ENCODE measurements at regions not wholly inside any gene's neighbourhood (a gene's known extent, or its start where the extent isn't known, plus 50 kb on each side); places are given as distances from the start of the nearest gene placed in this dataset.
A peak's percentile ranks its signal among the peaks of the same experiment; 100 is the strongest.

GRCh38 chr10:94125856-94126255 is 132.1 kb downstream of the PLCE1 start:
- no peaks in the 10 kb centered on the region for H3K27me3 ChIP-seq (replicated peaks; ENCODE audit: insufficient read depth)
- H3K9ac ChIP-seq: no peak overlapping the region; the same call in 1 of the 2 replicates
- H3K9me3 ChIP-seq (ENCODE audit: low read depth): no peaks in the 10 kb centered on the region
- H3K4me2 ChIP-seq (ENCODE audit: unreplicated experiment): peak overlapping the region; percentile 5
- TF ChIP-seq EZH2phosphoT487 (IDR thresholded peaks at IDR 0.05; ENCODE audit: insufficient read depth, low read depth) (no peak), EZH2 (IDR thresholded peaks at IDR 0.05; ENCODE audit: insufficient read depth, poor library complexity, severe bottlenecking) (no peak)
- H3K36me3 ChIP-seq (ENCODE audit: low read depth): no peaks in the 10 kb centered on the region
- no peaks in the 10 kb centered on the region for H4K20me1 ChIP-seq (ENCODE audit: insufficient read depth)
- no peaks in the 10 kb centered on the region for H3K9me2 ChIP-seq (ENCODE audit: insufficient read depth)
- peak overlapping the region; percentile 59 for H3K27ac ChIP-seq
- H2AFZ ChIP-seq: no peak overlapping the region
- H3K4me3 ChIP-seq: no peak overlapping the region
- in situ Hi-C loops (cut with MboI): no loop called here
- H3K4me1 ChIP-seq (ENCODE audit: insufficient read depth): peaks cover 66% of the 10 kb centered on the region
- H3F3A ChIP-seq (ENCODE audit: insufficient read depth): peaks cover 56% of the 10 kb centered on the region
- H3K79me2 ChIP-seq (ENCODE audit: insufficient read depth): no peaks in the 10 kb centered on the region
- peak; percentile 79 for DNase-seq

- H3K36me3 ChIP-seq (ENCODE audit: low read depth): no peaks in the 10 kb centered on the region
- 53 to 55% methylated on average over 2 of the region's 2 CpGs for WGBS, 2 experiments (ENCODE audit: low coverage in 1 of 2, low lambda C conversion rate in 2 of 2, missing lambda C conversion rate in 2 of 2)
- H3K4me3 ChIP-seq: no peak overlapping the region
- H3K9me2 ChIP-seq (ENCODE audit: insufficient read depth): no peaks in the 10 kb centered on the region
- no peak overlapping the region for H2AFZ ChIP-seq
- DNase-seq: peak; percentile 91
- peaks cover 38% of the 10 kb centered on the region for H3F3A ChIP-seq (ENCODE audit: insufficient read depth)
- in situ Hi-C loops (cut with MboI): no loop called here
- H3K9ac ChIP-seq: no peak overlapping the region
- H4K20me1 ChIP-seq (ENCODE audit: insufficient read depth): no peaks in the 10 kb centered on the region
- no peaks in the 10 kb centered on the region for H3K79me2 ChIP-seq (ENCODE audit: insufficient read depth)
- no peaks in the 10 kb centered on the region for H3K27me3 ChIP-seq (replicated peaks; ENCODE audit: insufficient read depth)
- H3K27ac ChIP-seq: peak overlapping the region; percentile 45
- no peaks in the 10 kb centered on the region for H3K9me3 ChIP-seq (ENCODE audit: low read depth)
- TF ChIP-seq EZH2 (IDR thresholded peaks at IDR 0.05; ENCODE audit: insufficient read depth, poor library complexity, severe bottlenecking) (no peak), EZH2phosphoT487 (IDR thresholded peaks at IDR 0.05; ENCODE audit: insufficient read depth, low read depth) (no peak)
- peaks cover 55% of the 10 kb centered on the region for H3K4me1 ChIP-seq (ENCODE audit: insufficient read depth)
- peak overlapping the region; percentile 24 for H3K4me2 ChIP-seq (ENCODE audit: unreplicated experiment)
Measured at GRCh38 chr10:94129393-94130130, 135.8 kb downstream of the PLCE1 start.

GRCh38 chr10:94131885-94132284 is 138.2 kb downstream of the PLCE1 start:
- H3K27ac ChIP-seq: no peak overlapping the region
- TF ChIP-seq EZH2 (IDR thresholded peaks at IDR 0.05; ENCODE audit: insufficient read depth, poor library complexity, severe bottlenecking) (no peak), EZH2phosphoT487 (IDR thresholded peaks at IDR 0.05; ENCODE audit: insufficient read depth, low read depth) (no peak)
- H3K4me3 ChIP-seq: no peak overlapping the region
- peak overlapping the region; percentile 21 for H3K4me2 ChIP-seq (ENCODE audit: unreplicated experiment)
- H2AFZ ChIP-seq: no peak overlapping the region
- H3K9me3 ChIP-seq (ENCODE audit: low read depth): no peaks in the 10 kb centered on the region
- H3K9ac ChIP-seq: no peak overlapping the region
- peaks cover 16% of the 10 kb centered on the region for H3F3A ChIP-seq (ENCODE audit: insufficient read depth)
- H3K4me1 ChIP-seq (ENCODE audit: insufficient read depth): peaks cover 33% of the 10 kb centered on the region
- no peaks in the 10 kb centered on the region for H3K9me2 ChIP-seq (ENCODE audit: insufficient read depth)
- 66 to 75% methylated on average over 3 of the region's 3 CpGs for WGBS, 2 experiments (ENCODE audit: low coverage in 1 of 2, low lambda C conversion rate in 2 of 2, missing lambda C conversion rate in 2 of 2)
- no peaks in the 10 kb centered on the region for H4K20me1 ChIP-seq (ENCODE audit: insufficient read depth)
- peak; percentile 80 for DNase-seq
- no peaks in the 10 kb centered on the region for H3K79me2 ChIP-seq (ENCODE audit: insufficient read depth)
- in situ Hi-C loops (cut with MboI): no loop called here
- no peaks in the 10 kb centered on the region for H3K36me3 ChIP-seq (ENCODE audit: low read depth)
- H3K27me3 ChIP-seq (replicated peaks; ENCODE audit: insufficient read depth): no peaks in the 10 kb centered on the region

GRCh38 chr10:94133239-94133638 is 139.5 kb downstream of the PLCE1 start:
- H3K4me3 ChIP-seq: no peak overlapping the region
- in situ Hi-C loops (cut with MboI): no loop called here
- H3K4me1 ChIP-seq (ENCODE audit: insufficient read depth): peaks cover 41% of the 10 kb centered on the region
- DNase-seq: no peak
- no peaks in the 10 kb centered on the region for H3K79me2 ChIP-seq (ENCODE audit: insufficient read depth)
- no peaks in the 10 kb centered on the region for H4K20me1 ChIP-seq (ENCODE audit: insufficient read depth)
- H3K27ac ChIP-seq: no peak overlapping the region
- H2AFZ ChIP-seq: no peak overlapping the region
- no peaks in the 10 kb centered on the region for H3K9me2 ChIP-seq (ENCODE audit: insufficient read depth)
- no peaks in the 10 kb centered on the region for H3K36me3 ChIP-seq (ENCODE audit: low read depth)
- TF ChIP-seq EZH2phosphoT487 (IDR thresholded peaks at IDR 0.05; ENCODE audit: insufficient read depth, low read depth): no peak
- TF ChIP-seq EZH2 (IDR thresholded peaks at IDR 0.05; ENCODE audit: insufficient read depth, poor library complexity, severe bottlenecking): no peak
- H3K4me2 ChIP-seq (ENCODE audit: unreplicated experiment): no peak overlapping the region
- no peaks in the 10 kb centered on the region for H3K27me3 ChIP-seq (replicated peaks; ENCODE audit: insufficient read depth)
- H3K9me3 ChIP-seq (ENCODE audit: low read depth): no peaks in the 10 kb centered on the region
- H3K9ac ChIP-seq: no peak overlapping the region
- peaks cover 28% of the 10 kb centered on the region for H3F3A ChIP-seq (ENCODE audit: insufficient read depth)

- peaks cover 18% of the 10 kb centered on the region for H3F3A ChIP-seq (ENCODE audit: insufficient read depth)
- H3K9me2 ChIP-seq (ENCODE audit: insufficient read depth): no peaks in the 10 kb centered on the region
- no peaks in the 10 kb centered on the region for H3K36me3 ChIP-seq (ENCODE audit: low read depth)
- H3K4me3 ChIP-seq: no peak overlapping the region
- DNase-seq: peak; percentile 76
- in situ Hi-C loops (cut with MboI): no loop called here
- no peak overlapping the region for H2AFZ ChIP-seq
- H3K9me3 ChIP-seq (ENCODE audit: low read depth): no peaks in the 10 kb centered on the region
- WGBS, 2 experiments (ENCODE audit: low coverage in 1 of 2, low lambda C conversion rate in 2 of 2, missing lambda C conversion rate in 2 of 2): 48 to 59% methylated on average over 2 of the region's 2 CpGs
- no peak overlapping the region for H3K27ac ChIP-seq
- H3K4me2 ChIP-seq (ENCODE audit: unreplicated experiment): no peak overlapping the region
- no peaks in the 10 kb centered on the region for H3K79me2 ChIP-seq (ENCODE audit: insufficient read depth)
- no peaks in the 10 kb centered on the region for H3K27me3 ChIP-seq (replicated peaks; ENCODE audit: insufficient read depth)
- no peaks in the 10 kb centered on the region for H4K20me1 ChIP-seq (ENCODE audit: insufficient read depth)
- peaks cover 19% of the 10 kb centered on the region for H3K4me1 ChIP-seq (ENCODE audit: insufficient read depth)
- H3K9ac ChIP-seq: no peak overlapping the region
- no peak for TF ChIP-seq EZH2phosphoT487 (IDR thresholded peaks at IDR 0.05; ENCODE audit: insufficient read depth, low read depth)
- no peak for TF ChIP-seq EZH2 (IDR thresholded peaks at IDR 0.05; ENCODE audit: insufficient read depth, poor library complexity, severe bottlenecking)
Measured at GRCh38 chr10:94137747-94138146, 144.0 kb downstream of the PLCE1 start.

All from GM23248 (cell line).